Fibroblast of skin of left biceps (primary cell): ENCODE measurements at regions not wholly inside any gene's neighbourhood (a gene's known extent, or its start where the extent isn't known, plus 50 kb on each side); places are given as distances from the start of the nearest gene placed in this dataset.
"Not testable (repeated sequence)": the region's sequence is repeated elsewhere in the genome, so short reads cannot be mapped to it uniquely, and the experiment has no call there.

ENCODE experiments used
- DNase-seq, 2 experiments: peaks; one replicate each; pipeline ENCODE4 v3.0.0-alpha.2; 2013; ENCODE audit warnings: low read depth in 2 of 2

DNA sequence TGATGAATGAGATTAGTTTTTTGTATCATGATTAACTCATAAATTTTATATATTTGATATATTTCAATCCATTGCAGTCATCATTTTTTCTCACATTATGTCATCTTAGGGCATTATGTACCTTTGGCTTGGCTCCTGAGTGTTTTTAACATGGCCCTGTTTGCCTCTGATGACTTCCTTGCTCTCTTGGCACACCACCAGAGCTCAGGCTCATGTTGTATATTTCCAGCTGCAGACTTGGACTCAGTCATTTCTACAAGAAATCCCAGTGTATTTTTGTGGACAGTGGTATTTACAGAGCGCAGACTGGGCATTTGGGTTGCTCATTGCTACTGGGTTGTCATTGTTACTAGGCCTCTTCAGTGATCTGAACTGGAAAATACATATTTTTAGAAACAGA is 188.5 kb downstream of the ADRA2A start:
- no peak for DNase-seq

DNA sequence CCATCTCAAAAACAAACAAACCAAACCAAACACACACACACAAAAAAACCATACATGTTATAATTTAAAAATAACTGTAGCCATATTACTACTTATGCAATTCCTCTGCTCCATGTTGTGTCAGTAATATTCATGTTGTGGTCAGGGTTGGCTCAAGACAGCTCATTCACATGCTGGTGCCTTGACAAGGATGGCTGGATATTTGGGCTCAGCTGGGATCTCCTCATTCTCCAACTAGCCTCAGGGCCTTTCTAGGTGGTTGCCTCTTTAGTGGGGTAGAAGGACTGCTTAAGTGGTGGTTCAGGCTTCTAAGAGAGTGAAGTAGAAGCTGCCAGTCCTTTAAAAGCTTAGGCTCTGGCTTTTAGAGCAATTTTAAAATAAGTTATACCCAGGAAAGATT is 189.3 kb downstream of the ADRA2A start:
- no peak for DNase-seq

DNA sequence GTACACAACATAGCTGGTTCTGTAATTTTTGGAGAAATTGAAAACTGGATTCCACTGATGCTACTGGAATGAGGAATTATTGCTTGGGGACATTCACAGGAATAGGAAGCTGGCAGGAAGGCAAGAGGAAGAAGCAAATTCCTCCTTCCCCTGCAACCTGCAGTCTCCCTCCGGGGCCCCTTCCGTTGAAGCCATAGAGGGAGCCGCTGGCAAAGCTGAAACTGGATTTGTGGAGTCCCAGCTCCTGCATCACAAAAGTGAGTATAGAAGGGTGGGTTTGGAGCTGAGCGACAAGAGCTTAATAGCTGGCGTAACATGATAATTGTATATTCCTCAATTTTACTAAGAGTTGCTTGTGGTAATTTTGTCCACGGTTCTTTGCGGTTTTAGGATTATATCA is 190.8 kb downstream of the ADRA2A start:
- no peak for DNase-seq

DNA sequence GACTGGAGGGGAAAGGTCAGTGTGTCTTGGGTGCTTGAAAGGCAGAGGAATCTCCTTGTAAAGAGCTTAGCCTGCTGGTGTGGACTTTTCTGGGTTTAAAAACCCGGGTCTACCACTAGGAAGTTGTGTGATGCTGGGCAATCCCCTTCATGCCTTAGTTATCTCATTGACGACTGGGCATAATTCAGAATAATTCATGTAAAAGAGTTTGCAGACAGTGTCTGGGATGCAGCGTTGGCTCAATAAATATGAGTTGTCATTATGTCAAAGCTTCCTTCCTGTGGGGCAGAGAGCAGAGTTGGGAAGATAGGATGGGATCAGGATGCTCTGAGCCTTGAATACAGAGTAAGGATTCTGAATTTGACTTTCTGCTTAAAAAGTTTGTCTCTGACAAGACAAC is 196.4 kb downstream of the ADRA2A start:
- no peak for DNase-seq

DNA sequence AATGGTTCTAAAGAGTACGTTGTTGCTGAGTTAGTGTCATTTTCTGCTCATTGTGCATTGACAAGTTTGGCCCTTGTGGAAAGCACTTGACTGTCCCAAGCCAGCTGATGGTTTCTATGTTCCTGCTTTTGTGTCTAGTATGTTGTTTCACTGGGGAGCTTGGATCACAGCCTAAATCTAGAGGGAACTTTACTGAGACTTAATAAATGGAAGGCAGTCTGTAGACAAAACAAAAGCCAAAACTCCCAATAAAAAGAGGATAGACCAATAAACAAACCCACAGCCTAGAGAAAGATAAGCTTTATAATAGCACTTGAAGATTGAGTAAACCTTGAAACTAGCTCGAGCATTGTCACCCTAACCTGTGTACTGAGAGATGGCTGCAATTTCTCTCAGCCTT is 196.8 kb downstream of the ADRA2A start:
- DNase-seq = no peak

DNA sequence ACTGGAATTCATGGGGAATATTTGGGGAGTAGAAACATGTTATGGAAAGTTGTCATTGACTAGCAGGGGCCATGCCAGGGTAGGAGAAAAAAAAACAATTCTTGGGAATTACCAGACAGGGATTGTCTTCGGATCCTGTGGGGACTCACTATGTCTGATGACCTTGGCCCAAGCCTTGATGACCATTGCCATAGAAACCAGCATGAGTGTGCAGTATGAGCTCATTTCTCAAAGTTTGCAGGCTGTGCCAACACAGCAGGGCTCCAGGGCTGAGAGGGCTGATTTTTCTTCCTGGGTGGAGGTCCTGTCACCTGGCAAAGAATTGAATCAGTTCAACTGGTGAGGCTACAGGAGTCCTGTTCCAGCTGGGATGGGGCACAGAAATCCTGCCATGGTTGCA is 198.3 kb downstream of the ADRA2A start:
- no peak for DNase-seq

DNA sequence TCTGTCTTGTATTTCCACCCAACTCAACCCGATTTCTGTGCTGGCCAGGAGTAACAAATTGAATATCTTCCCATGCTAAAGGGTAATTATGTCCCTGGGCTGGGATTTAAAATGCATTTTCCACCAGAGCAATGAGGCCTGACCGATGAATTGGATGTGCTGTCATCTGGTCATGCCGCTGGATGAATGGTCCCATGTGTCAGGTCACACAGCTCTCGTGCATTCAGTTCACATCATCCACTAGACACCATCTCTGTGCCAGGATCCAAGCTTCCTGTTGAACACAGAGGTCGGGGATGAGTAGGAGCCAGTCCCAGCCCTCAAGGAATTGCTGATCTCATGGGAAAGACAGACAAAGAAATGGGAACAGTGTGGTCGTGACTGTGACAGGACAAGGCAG is 200.8 kb downstream of the ADRA2A start:
- no peak for DNase-seq

DNA sequence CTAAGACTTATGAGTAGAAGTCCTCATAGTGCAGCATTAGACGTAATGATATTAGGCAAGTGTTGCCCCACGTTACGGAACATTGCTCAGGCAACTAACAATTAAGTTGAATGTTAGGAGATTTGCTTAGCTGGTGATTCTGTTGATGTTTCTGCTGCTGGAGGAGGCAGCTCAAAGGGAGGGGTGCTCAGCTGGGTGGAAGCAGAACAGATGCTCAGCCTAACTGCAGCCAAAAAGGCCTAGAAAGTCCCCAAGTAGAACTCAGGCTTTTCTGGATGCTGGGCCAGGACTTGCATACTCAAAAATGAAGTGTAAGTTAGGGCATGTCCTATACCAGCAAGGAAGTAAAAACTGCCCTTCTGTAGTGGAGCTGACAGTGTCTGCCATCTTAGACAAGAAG is 201.4 kb downstream of the ADRA2A start:
- no peak for DNase-seq

DNA sequence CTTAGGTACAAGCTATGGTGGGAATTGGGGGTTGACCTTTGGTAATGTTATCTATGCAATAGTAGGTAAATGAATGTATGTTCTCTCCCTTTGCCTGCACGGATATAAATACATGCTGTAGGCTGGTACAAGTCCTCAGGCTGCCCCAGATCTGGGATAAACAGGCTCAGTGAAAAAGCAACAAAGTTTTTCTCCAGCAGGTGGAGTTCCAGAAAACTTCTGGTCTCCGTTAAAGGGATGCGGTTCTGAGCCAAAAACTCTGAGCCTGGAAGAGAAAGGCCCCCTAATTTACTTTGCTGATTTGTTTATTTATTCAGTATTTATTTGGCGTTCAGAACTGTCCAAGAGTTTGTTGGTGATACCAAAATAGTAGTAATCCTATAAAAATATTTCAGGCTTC is 204.7 kb downstream of the ADRA2A start:
- no peak for DNase-seq

DNA sequence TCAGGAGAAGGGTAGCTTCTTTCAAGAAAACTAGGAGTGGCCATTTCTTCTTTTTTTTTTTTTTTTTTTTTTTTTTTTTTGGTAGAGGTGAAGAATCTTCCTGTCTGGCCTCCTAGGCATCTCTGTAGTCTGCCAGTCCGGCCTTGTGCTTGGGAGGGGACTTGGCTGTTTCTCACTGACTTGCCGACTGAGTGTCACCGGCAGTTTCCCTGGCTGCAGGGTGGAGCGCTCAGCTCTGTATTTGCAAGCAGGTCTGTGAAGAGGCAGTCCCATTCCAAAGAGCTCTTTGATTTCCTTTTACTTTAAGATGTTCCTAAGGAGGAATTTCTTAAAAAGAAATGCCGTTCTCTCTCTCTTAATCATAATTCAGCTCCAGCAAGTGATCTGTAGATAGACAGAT is 212.6 kb downstream of the ADRA2A start:
- no peak for DNase-seq

DNA sequence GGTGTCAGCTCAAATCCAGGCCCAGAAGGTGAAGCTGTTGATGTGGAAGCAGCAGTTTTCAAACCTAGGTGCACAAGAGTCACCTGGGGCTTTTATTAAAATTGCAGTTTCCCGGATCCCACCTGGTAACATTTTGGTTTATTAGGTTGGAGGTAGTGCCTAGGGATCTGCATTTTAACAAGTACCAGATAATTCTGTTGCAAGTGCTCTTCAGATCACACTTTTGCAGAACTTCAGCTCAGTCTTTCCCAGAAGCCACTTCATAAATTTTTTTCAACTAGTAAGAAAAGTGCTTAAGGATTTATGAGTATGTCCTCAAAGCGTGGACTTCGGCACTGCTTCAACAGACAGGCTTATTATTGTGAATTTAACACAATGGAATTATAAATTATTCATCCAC is 213.8 kb downstream of the ADRA2A start:
- no peak for DNase-seq

DNA sequence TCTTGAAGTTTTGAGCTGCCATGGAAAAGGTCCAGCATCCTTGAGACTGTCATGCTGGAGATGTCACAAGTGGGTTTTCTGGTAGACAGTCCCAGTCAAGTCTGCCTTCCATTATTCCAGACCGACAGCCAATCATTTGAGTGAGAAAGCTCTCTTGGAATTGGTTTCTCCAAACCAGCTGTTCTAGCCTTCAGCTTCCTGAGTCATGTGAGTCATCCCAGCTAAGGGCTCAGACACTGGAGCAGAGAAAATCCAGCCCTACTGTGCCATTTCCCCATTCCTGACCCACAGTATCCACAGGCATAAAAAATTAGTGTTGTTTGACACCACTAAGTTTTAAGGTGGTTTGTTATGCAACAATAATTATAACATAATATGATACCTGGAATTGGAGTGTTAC is 219.0 kb downstream of the ADRA2A start:
- no peak for DNase-seq

DNA sequence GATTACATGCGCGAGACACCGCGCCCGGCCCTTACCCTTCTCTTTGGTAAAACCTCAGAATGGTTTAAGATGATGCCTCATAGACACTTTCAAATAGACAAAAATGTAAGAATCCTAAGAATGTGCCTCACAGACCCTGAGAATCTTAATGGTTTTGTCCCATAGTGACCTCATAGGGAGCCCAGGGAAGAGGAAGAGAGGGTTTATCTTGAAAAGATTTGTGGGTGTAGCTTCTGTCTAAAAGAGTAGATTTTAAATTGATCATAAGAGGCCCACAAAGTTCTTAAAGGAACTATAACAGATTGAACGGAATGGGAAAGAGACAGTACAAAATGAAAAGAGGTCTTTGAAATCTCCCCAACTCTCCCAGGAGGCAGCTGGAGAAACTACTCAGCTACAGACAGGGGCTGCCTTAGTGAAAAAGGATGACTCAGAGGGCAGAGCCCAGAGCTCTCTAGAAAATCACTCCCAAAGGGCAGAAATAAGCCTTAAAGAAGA is 220.6 kb downstream of the ADRA2A start:
- DNase-seq = peak; percentile 7 to 11

DNA sequence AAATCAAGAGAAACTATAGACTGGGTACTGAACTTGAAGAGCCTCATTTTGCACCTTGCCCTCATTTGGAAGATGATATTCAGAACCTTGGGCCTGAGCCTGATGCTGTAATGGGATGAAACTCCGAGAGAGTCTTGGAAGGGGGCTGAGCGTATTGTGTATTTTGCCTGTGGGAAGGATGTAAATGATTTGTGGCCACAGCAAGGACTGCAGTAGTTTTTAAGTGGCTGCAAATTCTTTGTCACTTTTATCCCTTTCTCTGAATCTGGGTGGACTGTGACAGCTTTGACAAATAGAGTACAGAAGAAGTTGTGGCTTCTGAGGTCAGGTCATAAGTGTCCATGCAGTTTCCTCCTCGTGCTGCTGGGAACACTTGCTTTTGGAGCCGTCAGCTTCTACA is 221.2 kb downstream of the ADRA2A start:
- no peak for DNase-seq

DNA sequence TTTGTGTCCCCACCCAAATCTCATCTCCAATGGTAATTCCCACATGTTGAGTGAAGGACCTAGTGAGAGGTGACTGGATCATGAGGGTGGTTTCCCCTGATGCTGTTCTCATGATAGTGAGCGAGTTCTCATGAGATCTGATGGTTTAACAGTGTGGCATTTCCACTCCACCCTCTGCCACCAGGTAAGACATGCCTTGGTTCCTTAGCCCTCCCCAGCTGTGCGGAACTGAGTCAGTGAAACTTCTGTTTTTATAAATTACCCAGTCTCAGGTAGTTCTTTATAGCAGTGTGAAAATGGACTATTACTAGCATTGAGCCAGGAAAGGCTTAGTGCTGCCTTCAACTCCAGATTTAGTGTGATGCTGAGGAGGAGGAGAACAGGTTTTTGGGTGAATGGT is 222.2 kb downstream of the ADRA2A start:
- no peak for DNase-seq

DNA sequence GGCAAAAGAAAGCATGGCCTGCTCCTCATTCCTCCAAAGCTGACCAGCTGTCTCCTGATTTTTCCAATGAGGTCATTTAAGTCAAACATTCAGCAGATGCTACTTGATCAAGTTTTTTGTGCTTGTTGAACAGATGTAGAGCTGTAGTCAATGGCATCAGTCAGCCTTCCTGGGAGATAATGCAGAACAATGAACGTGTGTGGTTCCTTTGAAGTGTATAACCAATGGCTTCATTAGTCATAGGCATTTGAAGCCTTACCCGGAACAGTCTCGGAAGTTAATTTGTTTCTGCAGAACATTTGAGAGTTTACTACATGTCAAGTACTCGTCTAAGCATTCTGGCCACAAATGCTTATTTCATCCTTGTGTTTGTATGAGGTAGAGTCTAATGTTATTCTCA is 227.1 kb downstream of the ADRA2A start:
- no peak for DNase-seq

DNA sequence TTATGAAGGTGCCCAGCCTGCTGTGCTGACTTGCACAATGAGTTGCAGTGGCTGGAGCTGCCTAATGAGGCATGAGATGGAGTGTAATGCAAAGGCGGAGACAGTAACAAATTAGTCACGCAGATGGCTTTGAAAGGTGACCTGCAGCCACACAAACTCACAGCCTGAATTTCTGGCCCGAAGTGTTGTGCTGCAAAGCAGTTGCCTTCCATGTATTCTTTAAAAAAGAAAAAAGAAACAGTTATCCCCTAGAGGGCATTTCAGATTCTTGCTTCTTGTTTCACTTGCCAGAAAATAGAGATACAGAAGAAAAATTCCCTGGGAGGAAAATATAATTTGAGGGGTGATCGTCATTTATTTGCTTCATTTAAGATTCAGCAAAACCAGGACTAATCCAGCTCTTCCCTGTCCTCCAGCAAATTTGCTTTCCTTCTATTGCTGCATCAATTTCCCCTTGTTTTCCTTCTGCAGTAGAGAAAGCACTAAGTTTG is 239.9 kb downstream of the ADRA2A start:
- no peak for DNase-seq

DNA sequence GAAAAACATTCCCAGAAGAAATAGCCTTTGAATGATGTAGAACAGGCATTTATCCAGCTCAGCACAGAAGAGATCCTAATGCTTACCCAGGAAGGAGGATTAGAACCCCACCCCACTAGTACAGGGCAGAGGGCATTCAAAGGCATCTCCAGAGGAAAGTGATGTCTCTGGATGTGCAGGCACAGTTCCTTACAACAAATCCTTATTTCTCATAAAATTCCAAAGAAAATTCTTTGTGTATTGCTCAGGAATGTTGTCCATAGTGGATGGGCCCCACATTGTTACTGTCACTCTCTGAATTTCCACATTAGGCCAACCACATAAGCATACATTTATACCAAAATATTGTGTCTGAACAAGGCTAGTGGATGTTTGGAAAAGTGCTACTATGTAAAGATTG is 243.0 kb downstream of the ADRA2A start:
- DNase-seq = no peak

DNA sequence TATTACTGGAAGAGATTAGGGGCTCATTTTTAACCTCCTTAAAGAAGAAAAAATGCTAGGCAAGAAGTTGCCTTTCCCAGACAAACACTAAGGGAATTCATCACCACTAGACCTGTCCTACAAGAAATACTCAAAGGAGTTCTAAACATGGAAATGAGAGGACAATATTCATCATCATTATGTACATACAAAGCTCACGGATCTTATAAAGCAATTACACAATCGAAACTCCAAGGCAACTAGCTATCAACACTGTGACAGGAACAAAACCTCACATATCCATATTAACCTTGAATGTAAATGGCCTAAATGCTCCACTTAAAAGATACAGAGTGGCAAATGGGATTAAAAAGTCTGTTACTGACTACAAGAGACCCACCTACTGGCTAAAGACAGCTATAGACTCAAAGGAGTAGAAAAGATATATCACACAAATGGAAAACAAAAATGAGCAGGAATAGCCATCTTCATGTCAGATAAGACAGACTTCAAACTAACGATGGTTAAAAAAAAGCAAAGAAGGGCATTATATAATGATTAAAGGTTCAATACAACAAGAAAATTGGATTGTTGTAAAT is 246.6 kb downstream of the ADRA2A start:
- no peak for DNase-seq

DNA sequence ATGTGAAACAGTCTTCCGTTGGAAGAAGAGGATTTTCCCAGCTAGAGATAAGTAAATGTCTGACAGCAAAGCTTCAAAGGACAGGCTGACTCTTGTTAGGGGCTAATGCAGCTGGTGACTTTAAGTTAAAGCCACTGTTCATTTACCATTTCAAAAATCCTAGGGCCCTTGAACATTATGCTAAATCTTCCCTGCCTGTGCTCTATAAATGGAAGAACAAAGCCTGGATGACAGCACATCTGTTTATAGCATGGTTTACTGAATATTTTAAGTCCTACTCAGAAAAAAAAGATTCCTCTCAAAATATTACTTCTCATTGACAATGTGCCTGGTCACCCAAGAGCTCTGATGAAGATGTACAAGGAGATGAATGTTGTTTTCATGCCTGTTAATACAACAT is 255.3 kb downstream of the ADRA2A start:
- not testable (repeated sequence) for DNase-seq

DNA sequence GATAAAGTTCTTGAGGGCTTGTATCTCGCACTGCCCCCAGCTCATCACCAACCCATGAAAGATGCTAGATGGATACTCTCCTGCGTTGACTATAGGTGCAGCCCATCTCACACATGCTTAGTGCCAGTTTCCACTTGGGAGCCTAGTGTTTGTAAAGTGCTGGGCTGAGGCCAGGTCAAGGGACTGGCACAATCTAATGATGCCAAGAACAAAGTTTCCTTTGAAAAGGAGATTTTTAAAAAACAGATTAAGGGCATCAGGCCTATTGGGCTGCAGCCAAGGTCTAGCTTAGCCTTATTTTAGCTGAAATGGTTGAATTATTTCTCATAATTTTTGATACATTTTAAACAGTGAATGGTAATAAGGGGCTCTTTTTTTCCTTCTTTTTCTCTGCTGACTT is 259.0 kb downstream of the ADRA2A start:
- no peak for DNase-seq

DNA sequence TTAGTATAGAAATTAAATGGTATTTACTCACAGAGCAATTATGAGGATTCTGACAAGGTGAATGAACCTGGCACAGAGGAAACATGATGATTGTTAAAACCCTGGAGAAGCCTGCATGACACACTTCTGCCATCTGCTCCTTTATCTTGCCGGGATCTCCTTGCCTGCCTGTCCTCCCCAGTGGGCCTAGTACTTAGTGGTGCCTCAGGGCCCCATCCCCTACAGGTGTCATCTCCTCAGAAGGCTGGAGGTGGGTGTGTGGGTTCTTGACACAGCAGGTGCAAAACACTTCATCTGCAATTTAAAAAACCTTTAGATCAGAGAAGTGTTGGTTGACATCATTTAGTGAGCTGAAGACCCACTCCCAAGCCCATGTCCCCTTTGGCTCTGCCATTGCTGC is 261.2 kb downstream of the ADRA2A start:
- DNase-seq = no peak

DNA sequence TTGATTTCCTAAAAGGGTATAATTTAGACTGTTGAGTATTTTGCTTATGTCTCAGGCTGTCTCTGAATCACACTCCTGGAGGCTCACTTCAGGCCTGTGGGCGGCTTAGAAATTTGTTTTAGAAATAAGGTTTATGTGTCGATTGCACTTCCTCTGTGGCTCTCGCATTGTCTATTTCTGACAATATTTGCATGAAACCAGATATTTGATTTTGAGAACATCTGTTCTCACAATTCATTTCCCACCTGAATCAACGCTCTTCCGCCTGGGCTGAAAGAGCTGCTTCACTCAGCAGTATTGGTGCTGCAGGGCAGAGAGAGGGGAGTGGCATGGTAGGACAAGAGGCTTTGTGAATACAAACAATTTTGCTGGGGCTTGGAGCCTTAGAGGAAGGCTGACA is 262.0 kb downstream of the ADRA2A start:
- DNase-seq = no peak

DNA sequence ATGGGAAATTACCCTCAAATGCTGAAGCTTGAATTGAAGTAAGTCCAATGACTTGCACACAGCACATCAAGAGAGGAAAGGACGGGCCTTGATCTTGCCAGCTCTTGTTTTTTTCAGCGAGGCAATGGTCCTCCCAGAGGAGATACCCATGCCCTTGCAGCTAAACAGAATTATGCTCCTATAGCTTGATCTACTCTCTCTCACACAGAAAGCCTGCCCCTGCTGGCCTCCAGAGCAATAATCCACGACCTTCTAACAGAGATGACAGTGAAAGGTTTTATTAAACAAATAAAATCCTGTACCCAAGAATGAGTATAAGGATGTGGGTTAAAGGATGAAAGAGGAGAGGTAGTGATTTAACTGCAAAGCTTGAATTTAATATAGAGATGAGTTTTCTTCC is 268.0 kb downstream of the ADRA2A start:
- no peak for DNase-seq
